ENCODE measurements at regions not wholly inside any gene's neighbourhood (a gene's known extent, or its start where the extent isn't known, plus 50 kb on each side); places are given as distances from the start of the nearest gene placed in this dataset.
"Not testable (repeated sequence)": the region's sequence is repeated elsewhere in the genome, so short reads cannot be mapped to it uniquely, and the experiment has no call there.

- DNase-seq (ENCODE audit: low read depth in 2 of 2), result no peak
Observed at GRCh38 chr6:137655291-137655690, 161.1 kb upstream of the OLIG3 start.

- DNase-seq (ENCODE audit: low read depth in 2 of 2), result no peak
Observed at GRCh38 chr6:137656735-137657134, 162.5 kb upstream of the OLIG3 start.

- peak in 1 of 2 donors; percentile 17 for DNase-seq (ENCODE audit: low read depth in 2 of 2)
Observed at GRCh38 chr6:137657351-137657911, 163.2 kb upstream of the OLIG3 start.

GRCh38 chr6:137658287-137658686 is 164.1 kb upstream of the OLIG3 start:
- DNase-seq (ENCODE audit: low read depth in 2 of 2), result no peak

GRCh38 chr6:137659871-137660270 is 165.7 kb upstream of the OLIG3 start:
- no peak for DNase-seq (ENCODE audit: low read depth in 2 of 2)

GRCh38 chr6:137660296-137660731 is 166.1 kb upstream of the OLIG3 start:
- DNase-seq (ENCODE audit: low read depth in 2 of 2), result no peak

- peak; percentile 15 to 54 for DNase-seq (ENCODE audit: low read depth in 2 of 2)
Observed at GRCh38 chr6:137661601-137662000, 167.4 kb upstream of the OLIG3 start.

GRCh38 chr6:137664183-137664582 is 170.0 kb upstream of the OLIG3 start:
- DNase-seq (ENCODE audit: low read depth in 2 of 2), result no peak

- no peak for DNase-seq (ENCODE audit: low read depth in 2 of 2)
Observed at GRCh38 chr6:137665342-137665934, 171.2 kb upstream of the OLIG3 start.

- DNase-seq (ENCODE audit: low read depth in 2 of 2), result no peak
Observed at GRCh38 chr6:137666202-137666774, 172.1 kb upstream of the OLIG3 start.

GRCh38 chr6:137673603-137674002 is 179.4 kb upstream of the OLIG3 start:
- no peak for DNase-seq (ENCODE audit: low read depth in 2 of 2)

GRCh38 chr6:137676888-137677287 is 182.7 kb upstream of the OLIG3 start:
- no peak for DNase-seq (ENCODE audit: low read depth in 2 of 2)

GRCh38 chr6:137677709-137678108 is 183.5 kb upstream of the OLIG3 start:
- no peak for DNase-seq (ENCODE audit: low read depth in 2 of 2)

GRCh38 chr6:137678451-137678850 is 184.3 kb upstream of the OLIG3 start:
- DNase-seq (ENCODE audit: low read depth in 2 of 2), result no peak

GRCh38 chr6:137680705-137681346 is 186.2 kb upstream of the TNFAIP3 start:
- no peak for DNase-seq (ENCODE audit: low read depth in 2 of 2)

GRCh38 chr6:137681445-137682009 is 185.5 kb upstream of the TNFAIP3 start:
- DNase-seq (ENCODE audit: low read depth in 2 of 2), result no peak

- not testable (repeated sequence) for DNase-seq (ENCODE audit: low read depth in 2 of 2)
Observed at GRCh38 chr6:137682658-137683057, 184.4 kb upstream of the TNFAIP3 start.

- DNase-seq (ENCODE audit: low read depth in 2 of 2), result no peak
Observed at GRCh38 chr6:137683916-137684315, 183.1 kb upstream of the TNFAIP3 start.

- DNase-seq (ENCODE audit: low read depth in 2 of 2), result no peak
Observed at GRCh38 chr6:137685798-137686375, 181.2 kb upstream of the TNFAIP3 start.

GRCh38 chr6:137687818-137688217 is 179.2 kb upstream of the TNFAIP3 start:
- DNase-seq (ENCODE audit: low read depth in 2 of 2), result no peak

- no peak for DNase-seq (ENCODE audit: low read depth in 2 of 2)
Observed at GRCh38 chr6:137688230-137688971, 178.7 kb upstream of the TNFAIP3 start.

- DNase-seq (ENCODE audit: low read depth in 2 of 2), result no peak
Observed at GRCh38 chr6:137689377-137689776, 177.7 kb upstream of the TNFAIP3 start.
